GM12892 (cell line): ENCODE measurements at regions not wholly inside any gene's neighbourhood (a gene's known extent, or its start where the extent isn't known, plus 50 kb on each side); places are given as distances from the start of the nearest gene placed in this dataset.

Experiments
- DNase-seq: peaks from one replicate; pipeline ENCODE4 v3.0.0; 2011; ENCODE audit not compliant: insufficient read length
- FAIRE-seq: peaks from 2 replicates; lab custom pipeline; 2011; peaks lifted over from hg19 to GRCh38; lab: Jason Lieb, UNC
- POLR2A ChIP-seq: IDR thresholded peaks from 2 replicates; pipeline ENCODE4 v1.6.1; 2011; ENCODE audit warnings: low read depth, low read length, control low read depth
- POLR2AphosphoS5 ChIP-seq: IDR thresholded peaks from 2 replicates; pipeline ENCODE4 v1.6.1; 2011; ENCODE audit warnings: low read depth, low read length, control low read depth
- TAF1 ChIP-seq: IDR thresholded peaks from 2 replicates; pipeline ENCODE4 v1.6.1; 2011; ENCODE audit warnings: low read depth, mild to moderate bottlenecking, control low read depth, low read length, borderline replicate concordance

- DNase-seq (no peak), FAIRE-seq (no peak)
- TF ChIP-seq TAF1 (no peak), POLR2A (no peak), POLR2AphosphoS5 (no peak)
Observed at GRCh38 chr2:217275091-217275490, 415.2 kb upstream of the TNP1 start.

GRCh38 chr2:217274578-217274977 is 414.7 kb upstream of the TNP1 start:
- FAIRE-seq (no peak), DNase-seq (no peak)
- TF ChIP-seq POLR2A: no peak
- TF ChIP-seq POLR2AphosphoS5: no peak
- no peak for TF ChIP-seq TAF1

- DNase-seq (no peak), FAIRE-seq (no peak)
- no peak for TF ChIP-seq POLR2AphosphoS5
- TF ChIP-seq TAF1: no peak
- TF ChIP-seq POLR2A: no peak
Observed at GRCh38 chr2:217273851-217274250, 414.0 kb upstream of the TNP1 start.

GRCh38 chr2:217273162-217273561 is 413.3 kb upstream of the TNP1 start:
- no peak for TF ChIP-seq POLR2AphosphoS5
- TF ChIP-seq TAF1: no peak
- DNase-seq: no peak
- FAIRE-seq: no peak

GRCh38 chr2:217271813-217272212 is 411.9 kb upstream of the TNP1 start:
- DNase-seq (no peak), FAIRE-seq (no peak)
- TF ChIP-seq TAF1 (no peak), POLR2A (no peak), POLR2AphosphoS5 (no peak)

GRCh38 chr2:217270485-217271121 is 410.7 kb upstream of the TNP1 start:
- TF ChIP-seq POLR2A: no peak
- TF ChIP-seq TAF1: no peak
- TF ChIP-seq POLR2AphosphoS5: no peak
- FAIRE-seq (no peak), DNase-seq (no peak)

GRCh38 chr2:217269701-217270484 is 410.0 kb upstream of the TNP1 start:
- FAIRE-seq (no peak), DNase-seq (no peak)
- no peak for TF ChIP-seq POLR2AphosphoS5

GRCh38 chr2:217268978-217269377 is 409.1 kb upstream of the TNP1 start:
- no peak for FAIRE-seq
- no peak for DNase-seq
- TF ChIP-seq TAF1 (no peak), POLR2AphosphoS5 (no peak), POLR2A (no peak)

GRCh38 chr2:217267758-217268157 is 407.9 kb upstream of the TNP1 start:
- FAIRE-seq (no peak), DNase-seq (no peak)
- TF ChIP-seq POLR2A (no peak), TAF1 (no peak), POLR2AphosphoS5 (no peak)

GRCh38 chr2:217263756-217264155 is 403.9 kb upstream of the TNP1 start:
- TF ChIP-seq POLR2A (no peak), TAF1 (no peak), POLR2AphosphoS5 (no peak)
- no peak for FAIRE-seq
- no peak for DNase-seq

- TF ChIP-seq POLR2AphosphoS5 (no peak), TAF1 (no peak), POLR2A (no peak)
- FAIRE-seq: no peak
- DNase-seq: no peak
Observed at GRCh38 chr2:217262911-217263310, 403.0 kb upstream of the TNP1 start.

- TF ChIP-seq TAF1 (no peak), POLR2AphosphoS5 (no peak), POLR2A (no peak)
- FAIRE-seq: no peak
- DNase-seq: no peak
Observed at GRCh38 chr2:217261452-217261851, 401.6 kb upstream of the TNP1 start.
